Left renal pelvis (tissue), 4 donors: ENCODE measurements at regions not wholly inside any gene's neighbourhood (a gene's known extent, or its start where the extent isn't known, plus 50 kb on each side); places are given as distances from the start of the nearest gene placed in this dataset.
"Not testable (repeated sequence)": the region's sequence is repeated elsewhere in the genome, so short reads cannot be mapped to it uniquely, and the experiment has no call there.

Experiments
- DNase-seq, 4 donors: peaks; one replicate each; pipeline ENCODE4 v3.0.0-alpha.2; 2013; ENCODE audit warnings: low read depth in 4 of 4, low spot score in 3 of 4

DNA sequence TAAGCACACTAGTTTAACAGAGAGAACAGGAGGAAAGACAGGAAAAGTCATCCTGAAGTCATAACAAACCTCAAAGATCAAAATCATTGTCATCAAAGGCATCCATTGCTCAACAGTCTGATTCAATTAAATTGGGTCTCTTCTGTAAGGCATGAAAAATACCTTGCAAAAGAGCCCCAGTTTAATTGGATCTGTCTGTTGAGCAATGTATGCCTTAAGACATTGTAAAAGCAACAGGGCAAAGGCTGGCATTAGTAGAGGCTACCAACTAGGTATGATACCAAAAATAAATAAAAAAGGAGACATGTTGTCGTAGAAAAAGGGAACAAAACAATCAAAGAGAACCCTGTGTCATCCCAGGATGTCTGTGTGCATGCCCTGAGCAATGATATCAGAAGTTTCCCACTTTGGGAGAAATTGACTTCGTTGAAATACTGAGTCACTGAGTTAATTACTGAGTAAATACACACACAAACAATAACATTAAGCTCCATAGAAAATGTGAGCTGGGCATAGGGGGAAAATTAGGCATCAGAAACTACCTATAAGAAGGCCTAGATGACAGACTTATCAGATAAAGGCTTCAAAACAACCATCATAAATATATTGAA lies 1013.8 kb upstream of the CITED2 start:
- DNase-seq, result no peak

- no peak for DNase-seq
Measured at GRCh38 chr6:140385679-140386078, 1011.2 kb upstream of the CITED2 start.

DNA sequence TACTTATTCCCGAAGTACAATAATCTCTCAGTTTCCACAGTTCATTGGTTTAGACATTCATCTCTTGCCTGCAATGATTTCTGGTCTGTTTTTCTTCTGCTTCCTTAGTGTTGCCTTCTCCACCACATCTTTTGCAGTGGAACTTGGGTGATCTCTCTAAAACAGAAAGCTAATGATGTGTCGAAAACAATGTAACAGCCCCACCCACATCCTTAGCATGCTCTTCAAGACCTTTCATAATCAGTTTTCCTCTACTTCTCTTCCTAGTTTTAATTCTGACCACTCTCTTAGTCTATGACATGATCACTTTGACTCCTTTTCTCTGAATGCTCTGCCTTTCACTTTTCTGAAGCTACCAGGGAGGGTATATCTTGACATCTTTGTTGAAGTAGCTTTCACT lies 1007.9 kb upstream of the CITED2 start:
- no peak for DNase-seq

GRCh38 chr6:140380427-140381218 lies 1006.2 kb upstream of the CITED2 start:
- no peak for DNase-seq

- peak in 2 of 4 donors; percentile 2 to 5 for DNase-seq
Measured at GRCh38 chr6:140379919-140380318, 1005.5 kb upstream of the CITED2 start.

- DNase-seq, result no peak
Measured at GRCh38 chr6:140376209-140376608, 1001.8 kb upstream of the CITED2 start.

- DNase-seq, result not testable (repeated sequence)
Measured at GRCh38 chr6:140373728-140374127, 999.3 kb upstream of the CITED2 start.

DNA sequence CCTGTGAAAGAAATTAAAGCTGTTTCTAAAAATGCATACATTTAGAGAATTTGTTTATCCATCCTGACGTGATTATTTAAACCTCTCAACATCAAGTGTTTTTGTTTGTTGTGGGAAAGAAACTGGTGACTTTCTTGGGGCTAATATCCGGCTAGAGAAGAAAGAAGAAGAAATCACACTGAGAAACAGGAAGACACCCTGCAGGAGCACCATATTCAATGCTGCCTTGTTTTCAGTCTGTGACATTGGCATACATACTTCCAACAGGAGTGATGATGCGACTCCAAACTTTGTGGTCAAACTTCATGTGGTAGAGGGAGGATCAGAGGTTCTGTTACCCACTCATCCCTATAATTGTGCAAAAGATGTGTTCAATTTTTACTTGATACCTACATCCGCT lies 997.6 kb upstream of the CITED2 start:
- no peak for DNase-seq

GRCh38 chr6:140370976-140371870 lies 996.8 kb upstream of the CITED2 start:
- no peak for DNase-seq

- DNase-seq, result no peak
Measured at GRCh38 chr6:140370441-140370840, 996.0 kb upstream of the CITED2 start.

DNA sequence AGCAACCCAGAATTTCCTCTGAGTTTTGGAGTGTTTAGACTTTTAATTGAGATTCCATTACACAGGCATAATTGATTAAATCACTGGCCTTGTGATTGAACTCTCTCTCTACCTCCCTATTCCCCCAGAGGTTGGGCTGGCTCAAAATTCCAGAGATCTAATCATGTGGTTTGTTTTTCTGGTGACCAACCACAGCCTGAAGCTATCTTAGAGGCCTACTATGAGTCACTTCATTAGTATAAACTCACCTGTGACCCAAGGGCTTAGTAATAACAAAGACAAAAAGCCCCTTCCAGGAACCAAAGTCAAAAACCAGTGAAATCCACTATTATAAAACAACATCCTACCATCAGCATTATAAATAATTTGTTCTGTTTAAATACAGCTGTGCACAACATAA lies 992.5 kb upstream of the CITED2 start:
- DNase-seq, result no peak

DNA sequence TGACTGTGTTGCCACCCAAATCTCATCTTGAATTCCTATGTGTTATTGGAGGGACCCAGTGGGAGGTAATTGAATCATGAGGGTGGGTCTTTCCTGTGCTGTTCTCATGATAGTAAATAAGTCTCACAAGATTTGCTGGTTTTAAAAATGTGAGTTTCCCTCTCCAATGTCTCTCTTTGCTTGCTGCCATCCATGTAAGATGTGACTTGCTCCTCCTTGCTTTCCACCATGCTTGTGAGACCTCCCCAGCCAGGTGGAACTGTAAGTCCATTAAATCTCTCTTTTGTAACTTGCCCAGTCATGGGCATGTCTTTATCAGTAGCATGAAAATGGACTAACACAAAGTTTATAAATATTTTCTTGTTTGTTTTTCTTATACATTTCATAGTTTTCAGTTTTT lies 990.5 kb upstream of the CITED2 start:
- no peak for DNase-seq

DNA sequence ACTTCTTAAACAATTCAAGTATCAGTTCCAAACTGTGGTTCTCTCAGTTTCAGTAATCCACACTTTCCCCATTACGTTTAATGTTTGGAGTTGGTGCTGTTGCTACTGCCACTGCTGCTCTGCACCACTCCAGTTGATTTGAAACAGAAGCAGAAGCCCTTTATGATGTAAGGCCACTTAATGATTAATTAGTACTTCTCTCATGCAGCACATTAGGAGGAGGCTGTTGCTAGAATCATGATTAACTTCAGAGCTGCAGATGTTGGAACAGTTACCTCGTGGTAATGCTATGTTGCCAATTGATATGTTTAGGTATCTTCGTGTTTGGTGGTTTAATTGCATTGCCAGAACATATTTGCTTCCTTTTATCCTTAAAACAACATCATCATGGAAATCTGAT lies 986.2 kb upstream of the CITED2 start:
- peak in 2 of 4 donors; percentile 3 to 15 for DNase-seq

DNA sequence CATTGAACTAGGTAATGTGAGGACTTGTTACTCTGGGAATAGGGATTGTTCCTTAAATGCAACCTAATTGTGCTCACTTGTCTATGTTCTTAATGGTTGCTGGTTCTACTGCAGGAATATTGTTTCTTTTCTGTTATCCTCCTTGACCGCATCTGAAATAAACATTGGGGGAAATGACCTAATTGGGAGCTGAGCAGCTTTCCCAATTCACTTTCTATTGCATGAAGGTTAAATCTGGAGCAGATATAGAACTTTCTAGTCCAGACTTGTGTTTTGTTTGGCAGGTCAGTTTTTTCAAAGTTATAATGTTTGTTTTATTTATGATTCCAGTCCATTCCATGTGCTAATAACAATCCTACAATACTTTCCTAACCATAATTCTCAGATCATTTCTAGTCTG lies 981.0 kb upstream of the CITED2 start:
- no peak for DNase-seq

GRCh38 chr6:140354296-140354695 lies 979.8 kb upstream of the CITED2 start:
- no peak for DNase-seq

DNA sequence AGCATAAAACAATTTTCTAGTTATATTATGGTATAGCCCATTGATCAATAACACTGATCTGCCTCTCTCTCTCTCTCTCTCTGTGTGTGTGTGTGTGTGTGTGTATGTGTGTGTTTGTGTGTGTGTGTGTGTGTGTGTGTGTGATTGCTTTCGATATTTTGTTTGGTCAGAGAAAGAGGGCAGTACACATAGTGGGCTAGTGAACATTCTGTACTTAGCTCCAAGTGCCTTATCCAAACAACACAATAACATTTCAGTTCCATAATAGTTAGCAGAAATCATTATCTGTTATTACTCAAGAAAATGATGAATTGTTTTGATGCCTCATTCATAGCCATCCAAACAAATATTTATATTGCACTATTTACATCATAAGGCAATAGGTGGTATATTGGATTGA lies 979.1 kb upstream of the CITED2 start:
- no peak for DNase-seq

DNA sequence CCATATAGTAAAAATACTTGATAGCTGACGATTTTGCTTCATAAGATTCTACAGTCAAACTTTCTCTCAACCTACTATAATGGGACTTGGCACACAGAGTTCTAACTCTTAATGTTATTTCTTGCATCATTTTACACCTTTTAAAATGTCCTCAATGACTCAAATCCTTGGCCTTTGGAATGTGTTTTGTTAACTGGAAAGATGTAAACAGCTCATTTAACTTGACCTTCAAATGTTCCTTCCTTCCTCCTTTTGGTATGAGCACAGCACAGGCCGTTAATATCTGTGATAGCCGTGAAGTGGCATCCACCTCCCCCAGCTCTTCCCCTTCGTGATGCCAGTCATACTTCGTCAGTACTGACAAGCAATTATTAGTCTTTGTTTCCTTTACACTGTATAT lies 972.0 kb upstream of the CITED2 start:
- DNase-seq, result peak in 1 of 4 donors; percentile 6

DNA sequence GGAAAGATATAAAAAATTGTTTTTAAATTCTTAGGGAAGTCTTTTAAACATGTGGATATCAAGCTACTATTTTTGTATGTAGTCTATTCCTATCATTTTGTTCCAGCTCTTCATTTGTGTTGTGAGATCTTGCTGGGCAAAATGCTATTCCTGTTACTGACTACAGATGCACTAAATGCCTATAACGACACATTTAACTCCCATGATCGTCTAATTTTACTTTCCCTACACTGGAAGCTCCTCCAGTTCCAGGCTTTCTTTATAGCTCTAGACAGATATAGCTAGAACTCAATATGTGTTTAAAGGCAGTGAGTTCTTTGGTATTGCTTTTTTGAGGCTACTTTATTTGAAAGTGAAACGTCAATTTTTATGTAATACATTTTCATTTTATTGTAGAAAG lies 971.5 kb upstream of the CITED2 start:
- DNase-seq, result no peak

DNA sequence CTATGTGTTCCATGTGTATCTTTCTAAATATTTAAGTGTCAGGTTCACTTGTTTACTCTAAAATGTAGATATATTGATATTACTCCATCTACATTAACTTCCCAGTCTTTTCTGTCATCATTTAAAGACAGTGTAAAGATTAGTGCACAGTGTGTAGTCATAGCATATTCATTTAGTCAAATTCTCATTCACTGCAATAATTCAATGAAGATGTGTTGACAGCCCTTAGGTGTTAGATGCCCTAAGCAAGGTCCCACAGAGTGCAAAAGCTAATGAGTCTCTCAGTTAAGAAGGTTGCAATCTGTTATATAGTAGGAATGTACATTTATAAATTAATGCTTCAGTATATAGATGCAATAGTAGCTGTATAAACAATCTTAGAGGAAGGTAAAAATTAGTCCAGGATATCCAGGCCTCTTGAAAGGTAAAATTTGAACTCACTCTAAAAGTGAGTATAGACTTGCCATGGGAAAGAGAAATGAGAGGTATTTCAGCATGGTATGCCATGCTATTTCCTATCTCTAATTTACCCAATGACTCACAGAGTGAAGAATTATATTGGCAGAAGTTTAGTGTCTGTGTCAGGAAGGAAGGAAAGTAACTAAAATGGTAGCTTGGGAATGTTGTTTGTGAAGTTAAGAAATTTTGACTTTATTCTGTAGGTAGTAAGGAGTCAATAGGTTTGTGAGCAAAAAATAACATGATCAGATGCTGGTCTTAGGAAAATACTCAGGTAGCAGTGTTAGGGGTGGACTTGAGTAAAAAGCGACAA lies 969.9 kb upstream of the CITED2 start:
- no peak for DNase-seq

DNA sequence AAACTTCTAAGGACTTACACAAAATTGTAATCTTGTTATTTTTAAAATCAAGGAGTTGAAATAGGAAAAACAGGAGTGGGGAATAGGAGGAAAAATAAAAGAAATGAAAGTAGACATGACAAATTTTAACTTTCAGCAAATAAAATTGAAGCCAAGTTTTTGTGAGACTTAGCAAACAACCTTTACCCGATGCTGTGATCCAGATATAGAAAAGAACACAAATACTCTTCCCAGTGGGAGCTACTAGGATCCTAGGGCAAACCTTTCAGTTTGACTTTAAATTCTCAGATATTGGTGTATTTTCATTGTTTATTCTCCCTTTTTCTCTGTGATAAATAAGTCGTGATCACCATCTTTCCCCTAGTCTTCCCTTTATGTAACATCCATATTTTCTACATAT lies 968.7 kb upstream of the CITED2 start:
- no peak for DNase-seq

- DNase-seq, result no peak
Measured at GRCh38 chr6:140341272-140341671, 966.8 kb upstream of the CITED2 start.
